ENCODE measurements at regions not wholly inside any gene's neighbourhood (a gene's known extent, or its start where the extent isn't known, plus 50 kb on each side); places are given as distances from the start of the nearest gene placed in this dataset.
A peak's percentile ranks its signal among the peaks of the same experiment; 100 is the strongest.

GRCh38 chr1:58067082-58067481 is 479.4 kb downstream of the OMA1 start:
- H3K4me3 ChIP-seq (ENCODE audit: low read depth, low read length) = no peak overlapping the region
- TF ChIP-seq, protein P1, sequence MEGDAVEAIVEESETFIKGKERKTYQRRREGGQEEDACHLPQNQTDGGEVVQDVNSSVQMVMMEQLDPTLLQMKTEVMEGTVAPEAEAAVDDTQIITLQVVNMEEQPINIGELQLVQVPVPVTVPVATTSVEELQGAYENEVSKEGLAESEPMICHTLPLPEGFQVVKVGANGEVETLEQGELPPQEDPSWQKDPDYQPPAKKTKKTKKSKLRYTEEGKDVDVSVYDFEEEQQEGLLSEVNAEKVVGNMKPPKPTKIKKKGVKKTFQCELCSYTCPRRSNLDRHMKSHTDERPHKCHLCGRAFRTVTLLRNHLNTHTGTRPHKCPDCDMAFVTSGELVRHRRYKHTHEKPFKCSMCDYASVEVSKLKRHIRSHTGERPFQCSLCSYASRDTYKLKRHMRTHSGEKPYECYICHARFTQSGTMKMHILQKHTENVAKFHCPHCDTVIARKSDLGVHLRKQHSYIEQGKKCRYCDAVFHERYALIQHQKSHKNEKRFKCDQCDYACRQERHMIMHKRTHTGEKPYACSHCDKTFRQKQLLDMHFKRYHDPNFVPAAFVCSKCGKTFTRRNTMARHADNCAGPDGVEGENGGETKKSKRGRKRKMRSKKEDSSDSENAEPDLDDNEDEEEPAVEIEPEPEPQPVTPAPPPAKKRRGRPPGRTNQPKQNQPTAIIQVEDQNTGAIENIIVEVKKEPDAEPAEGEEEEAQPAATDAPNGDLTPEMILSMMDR (IDR thresholded peaks at IDR 0.05; ENCODE audit: borderline replicate concordance, insufficient read depth, low read depth, low read length) = no peak

- H3K4me3 ChIP-seq (ENCODE audit: low read depth, low read length) = no peak overlapping the region
- TF ChIP-seq, protein P1 (IDR thresholded peaks at IDR 0.05; ENCODE audit: borderline replicate concordance, insufficient read depth, low read depth, low read length) = peak; percentile 22; the same call in 1 of the 2 replicates
Observed at GRCh38 chr1:58065520-58065919, 481.0 kb downstream of the OMA1 start.

- H3K4me3 ChIP-seq (ENCODE audit: low read depth, low read length) = no peak overlapping the region
- TF ChIP-seq, protein P1 (IDR thresholded peaks at IDR 0.05; ENCODE audit: borderline replicate concordance, insufficient read depth, low read depth, low read length) = no peak
Observed at GRCh38 chr1:58064166-58064565, 482.4 kb downstream of the OMA1 start.

DNA sequence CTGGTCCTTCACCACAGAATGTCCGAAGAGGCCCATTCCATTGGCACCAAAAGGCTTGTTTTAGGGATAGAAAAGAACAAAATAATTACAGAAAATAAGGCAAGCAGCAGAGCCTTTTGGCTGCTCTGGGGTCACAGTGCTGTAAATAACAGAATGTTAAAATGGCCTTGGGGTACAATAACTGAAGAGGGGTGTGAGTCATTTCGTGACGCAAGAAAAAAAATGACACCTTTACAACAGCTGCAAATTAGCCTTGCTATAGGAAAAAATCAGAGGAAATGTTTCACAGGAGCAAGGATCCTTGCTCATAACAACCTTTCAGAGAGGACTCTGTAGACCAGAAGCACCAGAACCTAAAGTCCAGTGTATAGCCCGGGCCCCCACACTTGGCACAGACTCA is 483.4 kb downstream of the OMA1 start:
- H3K4me3 ChIP-seq (ENCODE audit: low read depth, low read length) = no peak overlapping the region
- TF ChIP-seq, protein P1 (IDR thresholded peaks at IDR 0.05; ENCODE audit: borderline replicate concordance, insufficient read depth, low read depth, low read length) = no peak

DNA sequence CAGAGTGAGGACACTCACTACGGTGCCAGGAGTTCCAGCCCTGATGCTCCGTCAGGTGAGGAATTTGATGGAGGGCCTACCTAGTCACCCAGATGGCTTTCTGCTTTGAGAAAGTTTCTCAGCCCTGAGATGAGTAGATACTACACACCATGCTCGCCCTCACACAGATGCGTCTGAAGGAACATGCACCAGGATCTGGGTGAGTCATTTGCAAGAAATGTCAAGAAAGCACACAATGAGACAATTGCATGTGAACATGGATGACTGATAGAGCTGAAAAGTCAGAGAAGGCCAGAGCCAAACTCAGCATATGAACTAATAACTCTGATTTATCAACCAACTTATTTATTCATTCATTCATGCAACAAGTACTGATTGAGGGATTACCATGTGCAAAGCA is 483.9 kb downstream of the OMA1 start:
- TF ChIP-seq, protein P1 (IDR thresholded peaks at IDR 0.05; ENCODE audit: borderline replicate concordance, insufficient read depth, low read depth, low read length) = no peak
- H3K4me3 ChIP-seq (ENCODE audit: low read depth, low read length) = no peak overlapping the region

DNA sequence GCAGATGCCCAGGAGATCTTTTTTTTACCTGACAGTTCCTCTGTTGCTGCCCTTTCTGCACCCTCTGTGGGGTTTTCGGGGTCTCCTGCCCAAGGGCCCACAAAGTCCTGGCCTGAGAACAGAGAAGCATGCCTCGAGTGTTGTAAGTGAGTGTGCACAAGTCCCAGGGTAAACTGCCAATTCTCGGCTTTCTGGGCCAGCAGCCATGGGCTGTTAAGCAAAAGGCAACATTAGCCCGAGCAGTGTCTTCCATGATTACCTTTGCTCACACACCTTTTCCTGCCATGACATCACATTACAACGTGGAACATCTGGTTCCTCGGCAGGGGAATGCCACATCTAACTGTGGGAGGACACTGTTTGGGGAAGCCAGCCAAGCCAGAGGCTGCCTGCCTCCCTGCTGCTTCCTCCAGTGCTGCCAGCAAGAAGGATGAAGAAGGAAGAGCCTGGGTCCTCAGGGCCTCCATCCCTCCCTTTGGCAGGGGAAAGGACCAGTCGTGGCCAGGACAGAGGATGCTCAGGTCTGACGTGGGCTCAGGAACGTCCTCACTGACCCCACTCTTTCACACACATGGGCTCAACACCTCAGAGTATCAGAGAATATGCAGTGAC is 485.9 kb downstream of the OMA1 start:
- TF ChIP-seq, protein P1 (IDR thresholded peaks at IDR 0.05; ENCODE audit: borderline replicate concordance, insufficient read depth, low read depth, low read length) = no peak
- H3K4me3 ChIP-seq (ENCODE audit: low read depth, low read length) = no peak overlapping the region

- H3K4me3 ChIP-seq (ENCODE audit: low read depth, low read length) = no peak overlapping the region
- TF ChIP-seq, protein P1 (IDR thresholded peaks at IDR 0.05; ENCODE audit: borderline replicate concordance, insufficient read depth, low read depth, low read length) = no peak
Observed at GRCh38 chr1:58059789-58060188, 486.7 kb downstream of the OMA1 start.
